Gastrocnemius medialis (tissue), 4 donors: ENCODE measurements at regions not wholly inside any gene's neighbourhood (a gene's known extent, or its start where the extent isn't known, plus 50 kb on each side); places are given as distances from the start of the nearest gene placed in this dataset.

Source experiments
- ATAC-seq, 2 donors: fragments of 150-250 bp; one replicate each; pipeline ENCODE4 v1.9.1; 2016
- DNase-seq, 2 donors: peaks; one replicate each; pipeline ENCODE4 v3.0.0-alpha.2; 2019
- H3K27ac ChIP-seq, 4 donors: fragments of 200-600 bp; sonication (generic); 1 replicate in 1 of 4; 2 replicates in 3 of 4; pipeline ENCODE4 v1.5.1; 2016 to 2018; ENCODE audit warnings: mild to moderate bottlenecking in 2 of 4, moderate library complexity in 1 of 4
- H3K27me3 ChIP-seq, 3 donors: fragments of 200-600 bp; sonication (generic) in 2 of 3; 1 replicate in 1 of 3; 2 replicates in 2 of 3; pipeline versions ENCODE4 v1.5.1 to v1.6.0; 2016 to 2019; ENCODE audit warnings: mild to moderate bottlenecking in 1 of 3, moderate library complexity in 1 of 3
- H3K36me3 ChIP-seq, 2 donors: fragments of 200-600 bp; sonication (generic) in 1 of 2; one replicate each; pipeline ENCODE4 v1.5.1; 2017 to 2018
- H3K4me1 ChIP-seq, 2 donors: fragments of 200-600 bp; sonication (generic) in 1 of 2; one replicate each; pipeline ENCODE4 v1.5.1; 2016 to 2017; ENCODE audit warnings: mild to moderate bottlenecking in 2 of 2
- H3K4me3 ChIP-seq, 4 donors: fragments of 200-600 bp; sonication (generic) in 3 of 4; 1 replicate in 1 of 4; 2 replicates in 3 of 4; pipeline ENCODE4 v1.5.1; 2016 to 2019; ENCODE audit warnings: mild to moderate bottlenecking in 2 of 4
- H3K9me3 ChIP-seq, 3 donors: fragments of 200-600 bp; sonication (generic) in 2 of 3; 1 replicate in 1 of 3; 2 replicates in 2 of 3; pipeline ENCODE4 v1.5.1; 2016 to 2019
- POLR2A ChIP-seq, 2 donors: fragments of 450-650 bp; IDR thresholded peaks; one replicate each; pipeline ENCODE4 v1.6.1; 2017; ENCODE audit warnings: antibody characterized with exemption in 2 of 2, mild to moderate bottlenecking in 2 of 2, moderate library complexity in 2 of 2
- in situ Hi-C, 4 donors: fragments of 200-750 bp; cut with MboI; loops; one replicate each; pipeline versions ENCODE4 v1.15.0 to v1.8.0; 2017; ENCODE audit warnings: low sequenced_read_pairs in 4 of 4
- intact Hi-C: fragments of 100-400 bp; cut with DNase I; formaldehyde crosslinking; loops from one replicate; pipeline ENCODE4 v1.15.1; 2023; ENCODE audit warnings: low total_unique reads
- TF ChIP-seq, protein P1 (sequence below), 5 experiments: fragments of 450-650 bp in 3 of 5; fragments of 200-600 bp in 2 of 5; sonication (generic) in 2 of 5; IDR thresholded peaks in 4 of 5; conservative IDR thresholded peaks in 1 of 5; 1 replicate in 4 of 5; 2 replicates in 1 of 5; pipeline ENCODE4 v1.5.1; 2016 to 2019; ENCODE audit warnings: antibody characterized with exemption in 5 of 5, mild to moderate bottlenecking in 3 of 5, moderate library complexity in 3 of 5

DNA sequence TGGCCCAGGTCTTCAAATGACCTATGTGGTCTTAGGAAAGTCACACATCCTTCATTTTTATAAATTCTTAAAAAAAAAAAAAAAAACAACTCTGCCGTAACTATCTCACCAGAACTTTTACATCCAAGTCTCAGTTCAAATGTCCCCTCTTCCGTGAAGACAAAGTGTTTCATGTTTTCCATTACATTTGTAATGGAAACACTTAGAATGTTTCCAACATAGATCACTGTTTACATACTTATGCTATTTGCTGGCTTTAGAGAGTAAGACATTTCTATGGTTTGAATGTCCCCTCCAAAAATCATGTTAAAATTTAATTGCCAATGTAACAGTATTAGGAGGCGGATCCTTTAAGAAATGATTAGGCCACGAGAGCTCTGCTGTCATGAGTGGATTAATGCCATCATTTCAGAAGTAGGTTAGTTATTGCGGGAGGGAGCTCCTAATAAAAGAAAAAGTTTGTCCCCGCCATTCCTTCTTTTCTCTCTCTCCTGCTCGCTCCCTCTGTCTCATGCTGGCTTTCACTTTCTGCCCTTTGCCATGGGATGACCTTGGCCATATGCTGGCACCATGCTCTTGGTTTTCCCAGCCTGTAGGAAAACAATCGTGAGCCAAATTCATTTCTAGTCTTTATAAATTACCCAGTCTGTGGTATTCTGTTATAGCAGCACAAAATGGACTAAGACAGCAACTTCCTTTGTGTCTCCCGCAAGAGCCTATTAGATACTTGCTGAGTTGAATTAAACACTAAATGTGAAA lies 887.8 kb upstream of the SOX9 start:
- no peak for ATAC-seq
- in situ Hi-C loops: no loop called here
- intact Hi-C loops: no loop called here
- Histone ChIP-seq H3K9me3 (no peaks in the 10 kb centered on the region), H3K4me3 (no peak overlapping the region), H3K4me1 (no peaks in the 10 kb centered on the region), H3K27me3 (no peaks in the 10 kb centered on the region), H3K27ac (no peak overlapping the region), H3K36me3 (no peaks in the 10 kb centered on the region)
- no peak for DNase-seq
- TF ChIP-seq POLR2A (IDR thresholded peaks at IDR 0.05): no peak
- TF ChIP-seq, protein P1, sequence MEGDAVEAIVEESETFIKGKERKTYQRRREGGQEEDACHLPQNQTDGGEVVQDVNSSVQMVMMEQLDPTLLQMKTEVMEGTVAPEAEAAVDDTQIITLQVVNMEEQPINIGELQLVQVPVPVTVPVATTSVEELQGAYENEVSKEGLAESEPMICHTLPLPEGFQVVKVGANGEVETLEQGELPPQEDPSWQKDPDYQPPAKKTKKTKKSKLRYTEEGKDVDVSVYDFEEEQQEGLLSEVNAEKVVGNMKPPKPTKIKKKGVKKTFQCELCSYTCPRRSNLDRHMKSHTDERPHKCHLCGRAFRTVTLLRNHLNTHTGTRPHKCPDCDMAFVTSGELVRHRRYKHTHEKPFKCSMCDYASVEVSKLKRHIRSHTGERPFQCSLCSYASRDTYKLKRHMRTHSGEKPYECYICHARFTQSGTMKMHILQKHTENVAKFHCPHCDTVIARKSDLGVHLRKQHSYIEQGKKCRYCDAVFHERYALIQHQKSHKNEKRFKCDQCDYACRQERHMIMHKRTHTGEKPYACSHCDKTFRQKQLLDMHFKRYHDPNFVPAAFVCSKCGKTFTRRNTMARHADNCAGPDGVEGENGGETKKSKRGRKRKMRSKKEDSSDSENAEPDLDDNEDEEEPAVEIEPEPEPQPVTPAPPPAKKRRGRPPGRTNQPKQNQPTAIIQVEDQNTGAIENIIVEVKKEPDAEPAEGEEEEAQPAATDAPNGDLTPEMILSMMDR (IDR thresholded peaks at IDR 0.05 in 4 of 5, conservative IDR thresholded peaks at IDR 0.05 in 1 of 5): no peak

DNA sequence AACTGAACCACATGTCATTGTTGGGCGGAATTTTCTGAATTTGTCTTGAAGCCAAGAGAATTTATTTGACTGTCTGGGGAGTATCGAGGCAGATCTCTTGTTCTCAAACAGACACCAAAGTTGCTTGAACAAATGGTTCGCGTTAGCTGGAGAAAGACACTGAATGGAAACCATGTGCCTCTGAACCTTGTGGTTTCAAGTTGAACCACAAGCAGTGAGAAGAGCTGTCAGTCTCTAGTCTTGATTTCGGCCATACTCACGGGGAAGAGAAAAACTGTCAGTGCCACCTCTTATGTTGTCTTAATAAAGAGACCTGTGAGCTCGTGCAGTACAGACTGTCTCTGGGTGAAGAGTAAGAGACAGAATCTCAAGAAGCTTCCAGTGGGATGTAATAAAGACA lies 886.5 kb upstream of the SOX9 start:
- TF ChIP-seq, protein P1 (IDR thresholded peaks at IDR 0.05 in 4 of 5, conservative IDR thresholded peaks at IDR 0.05 in 1 of 5): no peak
- no peak for TF ChIP-seq POLR2A (IDR thresholded peaks at IDR 0.05)
- Histone ChIP-seq H3K36me3 (no peaks in the 10 kb centered on the region), H3K4me1 (no peaks in the 10 kb centered on the region), H3K27me3 (no peaks in the 10 kb centered on the region), H3K4me3 (no peak overlapping the region), H3K9me3 (no peaks in the 10 kb centered on the region), H3K27ac (no peak overlapping the region)
- DNase-seq (no peak), ATAC-seq (no peak)
- in situ Hi-C loops (no loop called here), intact Hi-C loops (no loop called here)

DNA sequence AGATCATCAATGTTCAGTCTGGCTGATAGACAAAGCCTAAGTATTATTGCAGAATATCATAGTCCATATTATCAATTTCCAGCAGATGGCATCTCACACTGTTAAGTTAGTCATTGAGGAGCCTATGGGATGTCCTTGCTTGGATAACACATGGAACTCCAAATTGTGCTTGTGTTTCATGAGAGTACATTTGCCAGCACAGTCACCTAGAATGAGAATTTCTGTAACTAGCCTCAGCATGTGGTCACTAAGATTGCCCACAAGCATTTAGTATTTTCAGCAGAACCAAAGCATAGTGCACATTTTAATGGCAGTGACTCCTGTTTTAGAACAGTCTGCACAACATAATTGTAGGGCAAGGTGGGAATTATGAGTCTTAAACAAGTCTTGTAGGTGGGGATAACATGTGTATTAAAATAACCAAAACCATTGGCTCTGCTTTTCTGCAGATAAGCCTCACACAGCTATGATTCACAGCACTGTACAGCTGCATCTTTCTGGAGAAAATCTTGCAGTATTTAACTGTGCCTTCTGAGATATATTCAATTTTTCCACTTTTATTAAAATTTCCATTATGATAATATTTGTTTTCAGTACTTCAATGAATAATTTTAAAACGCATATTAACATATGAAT lies 882.8 kb upstream of the SOX9 start:
- Histone ChIP-seq H3K27ac (no peak overlapping the region), H3K27me3 (no peaks in the 10 kb centered on the region), H3K4me3 (no peak overlapping the region), H3K9me3 (no peaks in the 10 kb centered on the region), H3K36me3 (no peaks in the 10 kb centered on the region), H3K4me1 (no peaks in the 10 kb centered on the region)
- TF ChIP-seq POLR2A (IDR thresholded peaks at IDR 0.05): no peak
- TF ChIP-seq, protein P1 (IDR thresholded peaks at IDR 0.05 in 4 of 5, conservative IDR thresholded peaks at IDR 0.05 in 1 of 5): no peak
- intact Hi-C loops: no loop called here
- ATAC-seq: no peak
- in situ Hi-C loops: no loop called here
- DNase-seq: no peak

DNA sequence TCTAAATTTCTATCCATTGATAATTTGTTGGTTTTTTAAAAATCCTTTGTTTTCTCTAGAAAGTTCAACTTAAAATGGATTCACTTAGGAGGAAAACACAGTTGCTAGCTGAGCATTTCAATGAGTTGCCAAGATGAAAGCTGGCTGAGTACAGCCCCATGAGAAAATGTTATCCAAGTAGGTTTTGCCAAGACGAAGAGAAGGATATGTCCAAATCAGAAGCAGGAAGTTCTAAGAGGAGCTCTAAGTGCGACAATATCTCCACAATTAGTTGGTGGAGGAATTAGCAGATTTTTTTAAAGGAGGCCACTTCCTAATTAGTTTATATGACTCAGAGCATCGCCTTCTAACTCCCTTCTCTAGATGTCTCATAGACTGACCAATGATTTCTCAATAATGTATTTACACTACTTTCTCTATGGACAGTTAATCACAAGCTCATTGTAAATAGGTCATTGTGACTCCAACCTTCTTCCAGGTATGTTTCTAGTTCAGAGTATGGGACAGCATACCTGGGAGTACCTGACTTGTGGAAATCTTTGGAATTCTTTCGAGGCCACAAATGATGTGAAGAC lies 873.3 kb upstream of the SOX9 start:
- in situ Hi-C loops: no loop called here

More for the DNA sequence above, 873.3 kb upstream of the SOX9 start:
- DNase-seq: no peak
- ATAC-seq: no peak
- no peaks in the 10 kb centered on the region for H3K36me3 ChIP-seq
- intact Hi-C loops: no loop called here
- no peak overlapping the region for H3K27ac ChIP-seq
- H3K9me3 ChIP-seq: no peaks in the 10 kb centered on the region
- TF ChIP-seq, protein P1 (IDR thresholded peaks at IDR 0.05 in 4 of 5, conservative IDR thresholded peaks at IDR 0.05 in 1 of 5): no peak
- no peak for TF ChIP-seq POLR2A (IDR thresholded peaks at IDR 0.05)
- H3K27me3 ChIP-seq: no peaks in the 10 kb centered on the region
- no peaks in the 10 kb centered on the region for H3K4me1 ChIP-seq
- no peak overlapping the region for H3K4me3 ChIP-seq
